HepG2 (cell line): ENCODE measurements at regions not wholly inside any gene's neighbourhood (a gene's known extent, or its start where the extent isn't known, plus 50 kb on each side); places are given as distances from the start of the nearest gene placed in this dataset.
A peak's percentile ranks its signal among the peaks of the same experiment; 100 is the strongest.

Source experiments
- ATAC-seq: fragments of 200-7000 bp; cut with Tn5 transposase; 3 replicates; pipeline ENCODE4 v1.9.1; 2020; ENCODE audit warnings: mild to moderate bottlenecking, moderate library complexity
- BruUV-seq: library from RNA; stranded (reverse); fragments of 400-500 nt; replicated peaks from 2 replicates; lab custom pipeline; 2021; lab: Mats Ljungman, UMichigan
- CTCF ChIA-PET: fragments of 300-600 bp; formaldehyde crosslinking; extraction: SDS; loops from one replicate; lab custom pipeline; 2021; ENCODE audit warnings: low total read pairs, inconsistent platforms, low intra/inter-chr PET ratio; lab: Yijun Ruan, JAX
- POLR2A ChIA-PET: fragments of 350-600 bp; sonication (Branson Sonifier 250); formaldehyde crosslinking; loops from one replicate; lab custom pipeline; 2020; ENCODE audit warnings: antibody characterized with exemption, inconsistent platforms; lab: Yijun Ruan, JAX
- DNase-seq: peaks from one replicate; pipeline ENCODE4 v3.0.0-alpha.2; 2015; ENCODE audit warnings: low spot score
- FAIRE-seq: peaks from 3 replicates; lab custom pipeline; 2011; peaks lifted over from hg19 to GRCh38; lab: Jason Lieb, UNC
- H2AFZ ChIP-seq: one replicate; pipeline ENCODE4 v1.6.1; 2011; ENCODE audit warnings: low read length, inconsistent platforms
- H3K27ac ChIP-seq: fragments of 300-600 bp; 3 replicates; pipeline ENCODE4 v1.8.0; 2011; ENCODE audit warnings: mixed run types, mild to moderate bottlenecking, mixed read lengths, low read length, inconsistent platforms; ENCODE audit not compliant: insufficient read depth; ENCODE audit errors: extremely low read length
- H3K27me3 ChIP-seq, 2 experiments: fragments of 200-600 bp in 1 of 2; 2 replicates in 1 of 2; 3 replicates in 1 of 2; pipeline versions ENCODE4 v1.6.0 to v1.8.0; 2011; ENCODE audit warnings: low read length in 2 of 2, mild to moderate bottlenecking in 2 of 2, moderate library complexity in 2 of 2, inconsistent platforms in 1 of 2; ENCODE audit not compliant: insufficient read depth in 2 of 2, control insufficient read depth in 1 of 2
- H3K36me3 ChIP-seq, 2 experiments: fragments of 200-600 bp in 1 of 2; replicated peaks in 1 of 2; 2 replicates in 1 of 2; 3 replicates in 1 of 2; pipeline versions ENCODE4 v1.5.1 to v1.8.0; 2011; ENCODE audit warnings: low read length in 2 of 2, inconsistent platforms in 1 of 2; ENCODE audit not compliant: insufficient read depth in 2 of 2, control insufficient read depth in 1 of 2
- H3K4me1 ChIP-seq: 2 replicates; pipeline ENCODE4 v1.5.1; 2012; ENCODE audit warnings: low read length, inconsistent platforms; ENCODE audit not compliant: insufficient read depth
- H3K4me2 ChIP-seq: 2 replicates; pipeline ENCODE4 v1.6.0; 2011; ENCODE audit warnings: low read depth, low read length, inconsistent platforms
- H3K4me3 ChIP-seq, 3 experiments: fragments of 200-600 bp in 1 of 3; sonication (generic), shearing (Covaris generic) in 1 of 3; replicated peaks in 1 of 3; 2 replicates each; pipeline ENCODE4 v1.5.1; 2011 to 2016; ENCODE audit warnings: low read length in 3 of 3, inconsistent platforms in 2 of 3, low read depth in 2 of 3, mild to moderate bottlenecking in 2 of 3, control low read depth in 1 of 3, mixed read lengths in 1 of 3; ENCODE audit not compliant: insufficient read depth in 1 of 3
- H3K79me2 ChIP-seq: one replicate; pipeline ENCODE4 v1.6.1; 2011; ENCODE audit warnings: low read length, inconsistent platforms; ENCODE audit not compliant: insufficient read depth
- H3K9ac ChIP-seq: 2 replicates; pipeline ENCODE4 v1.6.0; 2011; ENCODE audit warnings: mild to moderate bottlenecking, low read depth, low read length, inconsistent platforms; ENCODE audit not compliant: insufficient read depth
- H3K9me3 ChIP-seq: 2 replicates; pipeline ENCODE4 v1.5.1; 2012; ENCODE audit warnings: mild to moderate bottlenecking, low read length
- H4K20me1 ChIP-seq: 2 replicates; pipeline ENCODE4 v1.6.0; 2011; ENCODE audit warnings: inconsistent platforms, mild to moderate bottlenecking, low read length, moderate library complexity; ENCODE audit not compliant: insufficient read depth
- ATF6 ChIP-seq: sonication (generic); formaldehyde crosslinking; conservative IDR thresholded peaks from 2 replicates; pipeline ENCODE4 v1.4.0; 2020; ENCODE audit warnings: missing genetic modification reagents
- CREB1 ChIP-seq, 2 experiments: fragments of 450-650 bp in 1 of 2; IDR thresholded peaks; 2 replicates each; pipeline ENCODE4 v1.6.1; 2016 to 2017; ENCODE audit warnings: control low read depth in 1 of 2, mild to moderate bottlenecking in 1 of 2, missing compliant biosample characterization in 1 of 2, missing genetic modification characterization in 1 of 2
- FOXJ3 ChIP-seq: sonication (generic); formaldehyde crosslinking; IDR thresholded peaks from 2 replicates; pipeline ENCODE4 v1.4.0; 2020; ENCODE audit warnings: missing genetic modification reagents, mild to moderate bottlenecking, borderline replicate concordance
- MTA3 ChIP-seq: sonication (generic); formaldehyde crosslinking; IDR thresholded peaks from 2 replicates; pipeline ENCODE4 v1.4.0; 2020; ENCODE audit warnings: missing genetic modification reagents
- MYPOP ChIP-seq: sonication (generic); formaldehyde crosslinking; IDR thresholded peaks from 2 replicates; pipeline ENCODE4 v1.8.1; 2023; ENCODE audit warnings: mild to moderate bottlenecking, moderate library complexity, missing genetic modification reagents
- PBX3 ChIP-seq: sonication (generic); formaldehyde crosslinking; IDR thresholded peaks from 2 replicates; pipeline ENCODE4 v1.8.1; 2023; ENCODE audit warnings: missing genetic modification reagents, inconsistent platforms, borderline replicate concordance
- PHB2 ChIP-seq: fragments of 450-650 bp; IDR thresholded peaks from 2 replicates; pipeline ENCODE4 v1.6.1; 2018; ENCODE audit not compliant: partially characterized antibody
- RNF2 ChIP-seq: fragments of 450-650 bp; conservative IDR thresholded peaks from 2 replicates; pipeline ENCODE4 v1.6.1; 2016; ENCODE audit warnings: low read depth
- SIX4 ChIP-seq: sonication (generic); formaldehyde crosslinking; IDR thresholded peaks from 2 replicates; pipeline ENCODE4 v1.4.0; 2020; ENCODE audit warnings: missing genetic modification reagents
- ZNF615 ChIP-seq: sonication (generic); formaldehyde crosslinking; IDR thresholded peaks from 2 replicates; pipeline ENCODE4 v1.5.0; 2020; ENCODE audit warnings: mild to moderate bottlenecking, missing genetic modification reagents, borderline replicate concordance
- ZNF619 ChIP-seq: sonication (generic); formaldehyde crosslinking; IDR thresholded peaks from 2 replicates; pipeline ENCODE4 v1.4.0; 2020; ENCODE audit warnings: mild to moderate bottlenecking, missing genetic modification reagents
- ZNF629 ChIP-seq: sonication (generic); formaldehyde crosslinking; conservative IDR thresholded peaks from 2 replicates; pipeline ENCODE4 v1.5.0; 2020; ENCODE audit warnings: missing genetic modification reagents
- ZNF639 ChIP-seq: conservative IDR thresholded peaks from 2 replicates; pipeline ENCODE4 v1.6.1; 2018; ENCODE audit warnings: missing genetic modification reagents
- ZNF790 ChIP-seq: sonication (generic); formaldehyde crosslinking; IDR thresholded peaks from 2 replicates; pipeline ENCODE4 v1.8.0; 2022; ENCODE audit warnings: missing genetic modification reagents, mild to moderate bottlenecking, borderline replicate concordance
- WGBS: methylation state at CpG from one replicate; pipeline ENCODE4 v1.1.6; 2017; ENCODE audit warnings: low lambda C conversion rate; 5-methylcytosine and 5-hydroxymethylcytosine counted together
- in situ Hi-C: cut with HindIII; loops from 2 replicates; pipeline ENCODE4 v1.10.0; 2017; ENCODE audit warnings: low pct_unique_long_range_greater_than_20kb; ENCODE audit not compliant: extremely low pct_ligation_motif_present
- intact Hi-C: fragments of 100-400 bp; cut with micrococcal nuclease; formaldehyde crosslinking; loops from one replicate; pipeline ENCODE4 v1.10.0; 2022; ENCODE audit not compliant: unreplicated experiment

- ChIA-PET POLR2A (no interaction called here), CTCF (no interaction called here)
- in situ Hi-C loops (no loop called here), intact Hi-C loops (no loop called here)
- H3K9me3 ChIP-seq, result no peaks in the 10 kb centered on the region
- TF ChIP-seq SIX4 (CRISPR knock-in tag), result no peak
- no peak for TF ChIP-seq ZNF619 (CRISPR knock-in tag)
- peak; percentile 63 for TF ChIP-seq ZNF629 (CRISPR knock-in tag)
- no peak for TF ChIP-seq FOXJ3 (CRISPR knock-in tag)
- no peak for TF ChIP-seq MYPOP
- TF ChIP-seq ZNF639 (CRISPR knock-in tag), result no peak
- TF ChIP-seq PHB2, result no peak
- WGBS, result 22% methylated on average over 1 of the region's 1 CpG
- H3K9ac ChIP-seq, result no peak overlapping the region
- H3K4me3 ChIP-seq, result no peak overlapping the region
- no peaks in the 10 kb centered on the region for H4K20me1 ChIP-seq
- no TSS peak for BruUV-seq
- FAIRE-seq, result no peak
- no peak overlapping the region for H3K4me2 ChIP-seq
- no peaks in the 10 kb centered on the region; a peak in 1 of 5 replicates for H3K27me3 ChIP-seq
- no peaks in the 10 kb centered on the region for H3K79me2 ChIP-seq
- no peak for DNase-seq
- no peak overlapping the region for H3K27ac ChIP-seq
- peaks cover 6% of the 10 kb centered on the region; the same call in 1 of the 2 replicates for H3K4me1 ChIP-seq
- no peaks in the 10 kb centered on the region for H3K36me3 ChIP-seq
- no peak overlapping the region for H2AFZ ChIP-seq
- ATAC-seq, result no peak
Measured at GRCh38 chr6:134680433-134680832, 269.5 kb downstream of the ALDH8A1 start.

GRCh38 chr6:134680021-134680420, 269.9 kb downstream of the ALDH8A1 start:
- no peaks in the 10 kb centered on the region for H3K79me2 ChIP-seq
- no peak overlapping the region for H2AFZ ChIP-seq
- H3K4me2 ChIP-seq, result no peak overlapping the region
- H3K9ac ChIP-seq, result no peak overlapping the region
- ChIA-PET CTCF (no interaction called here), POLR2A (no interaction called here)
- H3K9me3 ChIP-seq, result no peaks in the 10 kb centered on the region
- peaks cover 6% of the 10 kb centered on the region; the same call in 1 of the 2 replicates for H3K4me1 ChIP-seq
- DNase-seq (no peak), ATAC-seq (no peak), FAIRE-seq (no peak)
- no peaks in the 10 kb centered on the region; a peak in 1 of 5 replicates for H3K27me3 ChIP-seq
- H3K36me3 ChIP-seq, result no peaks in the 10 kb centered on the region
- intact Hi-C loops, result no loop called here
- in situ Hi-C loops, result no loop called here
- WGBS, result 45% methylated on average over 3 of the region's 3 CpGs
- no peak overlapping the region for H3K4me3 ChIP-seq
- H3K27ac ChIP-seq, result no peak overlapping the region
- no peaks in the 10 kb centered on the region for H4K20me1 ChIP-seq
- BruUV-seq, result no TSS peak
- TF ChIP-seq ATF6 (CRISPR knock-in tag), result no peak
- no peak for TF ChIP-seq ZNF615 (CRISPR knock-in tag)
- no peak for TF ChIP-seq PBX3 (CRISPR knock-in tag)
- TF ChIP-seq RNF2, result no peak
- no peak for TF ChIP-seq ZNF790 (CRISPR knock-in tag)
- no peak for TF ChIP-seq CREB1 (IDR thresholded peaks at IDR 0.05)
- TF ChIP-seq CREB1 (CRISPR knock-in tag; IDR thresholded peaks at IDR 0.05), result no peak
- no peak for TF ChIP-seq MTA3 (CRISPR knock-in tag)
